K562 (cell line): ENCODE measurements at regions not wholly inside any gene's neighbourhood (a gene's known extent, or its start where the extent isn't known, plus 50 kb on each side); places are given as distances from the start of the nearest gene placed in this dataset.

Source experiments
- ATAC-seq: fragments of 200-7000 bp; cut with Tn5 transposase; 3 replicates; pipeline ENCODE4 v1.9.1; 2020; ENCODE audit warnings: moderate library complexity
- BruUV-seq: library from RNA; stranded (reverse); fragments of 400-500 nt; replicated peaks from 2 replicates; lab custom pipeline; 2021; lab: Mats Ljungman, UMichigan
- CTCF ChIA-PET: fragments of 300-600 bp; formaldehyde crosslinking; extraction: SDS; loops from one replicate; lab custom pipeline; 2021; ENCODE audit warnings: low intra/inter-chr PET ratio; lab: Yijun Ruan, JAX
- POLR2A ChIA-PET: fragments of 300-600, 350-650 bp; sonication (Branson Sonifier 250); formaldehyde crosslinking; extraction: SDS; loops from one replicate; lab custom pipeline; 2021; ENCODE audit warnings: antibody characterized with exemption, inconsistent platforms; lab: Yijun Ruan, JAX
- DNase-seq, 4 experiments: peaks; one replicate each; pipeline versions ENCODE4 v3.0.0 to v3.0.0-alpha.2; 2011 to 2018; ENCODE audit warnings: low spot score in 3 of 4, mixed read lengths in 3 of 4; ENCODE audit errors: extremely low read depth in 1 of 4
- FAIRE-seq: peaks from 2 replicates; lab custom pipeline; 2011; peaks lifted over from hg19 to GRCh38; lab: Jason Lieb, UNC
- H2AFZ ChIP-seq: 2 replicates; pipeline ENCODE4 v1.6.0; 2011; ENCODE audit warnings: low read depth, low read length, control low read depth, inconsistent platforms
- H3K27ac ChIP-seq: fragments of 200-600 bp; 3 replicates; pipeline ENCODE4 v1.8.0; 2011; ENCODE audit warnings: low read depth, mild to moderate bottlenecking, control low read depth, inconsistent platforms, low read length, moderate library complexity, mixed read lengths; ENCODE audit errors: extremely low read depth
- H3K27me3 ChIP-seq, 2 experiments: fragments of 300-600 bp in 1 of 2; 2 replicates in 1 of 2; 3 replicates in 1 of 2; pipeline versions ENCODE4 v1.6.0 to v1.8.0; 2011; ENCODE audit warnings: inconsistent platforms in 2 of 2, low read length in 2 of 2, mild to moderate bottlenecking in 1 of 2, mixed read lengths in 1 of 2, moderate library complexity in 1 of 2; ENCODE audit not compliant: control insufficient read depth in 2 of 2, insufficient read depth in 2 of 2
- H3K36me3 ChIP-seq: fragments of 300-600 bp; 3 replicates; pipeline ENCODE4 v1.8.0; 2011; ENCODE audit warnings: mild to moderate bottlenecking, low read length, inconsistent platforms; ENCODE audit not compliant: control insufficient read depth, insufficient read depth
- H3K4me1 ChIP-seq, 2 experiments: fragments of 200-600 bp in 1 of 2; replicated peaks in 1 of 2; 2 replicates in 1 of 2; 3 replicates in 1 of 2; pipeline versions ENCODE4 v1.5.1 to v1.8.0; 2011; ENCODE audit warnings: inconsistent platforms in 2 of 2, low read length in 2 of 2, mild to moderate bottlenecking in 1 of 2, mixed read lengths in 1 of 2, moderate library complexity in 1 of 2; ENCODE audit not compliant: control insufficient read depth in 2 of 2, insufficient read depth in 2 of 2
- H3K4me2 ChIP-seq: 2 replicates; pipeline ENCODE4 v1.6.1; 2011; ENCODE audit warnings: low read length, control low read depth, inconsistent platforms, mixed read lengths; ENCODE audit not compliant: insufficient read depth
- H3K4me3 ChIP-seq: fragments of 200-600 bp; sonication (generic), shearing (Covaris generic); 2 replicates; pipeline ENCODE4 v1.5.1; 2016; ENCODE audit warnings: control low read depth, inconsistent platforms
- H3K79me2 ChIP-seq: fragments of 200-600 bp; 3 replicates; pipeline ENCODE4 v1.8.0; 2011; ENCODE audit warnings: low read length, inconsistent platforms; ENCODE audit not compliant: control insufficient read depth, insufficient read depth
- H3K9ac ChIP-seq, 2 experiments: 2 replicates each; pipeline versions ENCODE4 v1.6.0 to v1.6.1; 2011; ENCODE audit warnings: low read depth in 2 of 2, low read length in 2 of 2, control low read depth in 1 of 2, inconsistent platforms in 1 of 2, mild to moderate bottlenecking in 1 of 2, mixed read lengths in 1 of 2; ENCODE audit not compliant: insufficient read depth in 1 of 2
- H3K9me1 ChIP-seq: one replicate; pipeline ENCODE4 v1.6.0; 2011; ENCODE audit warnings: inconsistent platforms, mild to moderate bottlenecking, low read length, moderate library complexity; ENCODE audit not compliant: control insufficient read depth, insufficient read depth
- H3K9me3 ChIP-seq: replicated peaks from 2 replicates; pipeline ENCODE4 v1.5.1; 2011; ENCODE audit warnings: low read depth, low read length, inconsistent platforms; ENCODE audit not compliant: control insufficient read depth, insufficient read depth
- H4K20me1 ChIP-seq: replicated peaks from 2 replicates; pipeline ENCODE4 v1.6.1; 2011; ENCODE audit warnings: low read length, inconsistent platforms, mixed read lengths; ENCODE audit not compliant: control insufficient read depth, insufficient read depth
- SNRNP70 ChIP-seq: fragments of 200-400 bp; formaldehyde crosslinking; optimal IDR thresholded peaks from 2 replicates; pipeline ENCODE3; 2017; ENCODE audit warnings: low read depth, low read length
- ZNF239 ChIP-seq: fragments of 250-450 bp; sonication (Bioruptor Pico); IDR thresholded peaks from 2 replicates; pipeline ENCODE4 v1.4.0; 2020; ENCODE audit warnings: mild to moderate bottlenecking
- WGBS: fragments of 100-300 bp; shearing (Covaris generic); methylation state at CpG from one replicate; pipeline ENCODE4 v1.1.6; 2016; ENCODE audit warnings: low coverage, mixed read lengths; ENCODE audit not compliant: insufficient coverage; ENCODE audit errors: missing lambda C conversion rate; 5-methylcytosine and 5-hydroxymethylcytosine counted together
- in situ Hi-C: fragments of 300-500 bp; cut with MboI; formaldehyde crosslinking; loops from 4 replicates; pipeline ENCODE4 v1.15.0; 2018; ENCODE audit warnings: inconsistent platforms, mixed read lengths
- intact Hi-C: fragments of 100-400 bp; cut with micrococcal nuclease; formaldehyde crosslinking; loops from 2 replicates; pipeline ENCODE4 v1.14.2; 2022
- TF ChIP-seq, protein P1 (sequence below), 2 experiments: fragments of 450-650 bp; conservative IDR thresholded peaks; 2 replicates each; pipeline ENCODE4 v1.6.1; 2017; ENCODE audit warnings: mild to moderate bottlenecking in 2 of 2, moderate library complexity in 2 of 2
- TF ChIP-seq, protein P2 (sequence below): fragments of 250-450 bp; sonication (Bioruptor Pico); IDR thresholded peaks from 2 replicates; pipeline ENCODE4 v1.8.0; 2021; ENCODE audit warnings: moderate library complexity, mild to moderate bottlenecking, inconsistent platforms

DNA sequence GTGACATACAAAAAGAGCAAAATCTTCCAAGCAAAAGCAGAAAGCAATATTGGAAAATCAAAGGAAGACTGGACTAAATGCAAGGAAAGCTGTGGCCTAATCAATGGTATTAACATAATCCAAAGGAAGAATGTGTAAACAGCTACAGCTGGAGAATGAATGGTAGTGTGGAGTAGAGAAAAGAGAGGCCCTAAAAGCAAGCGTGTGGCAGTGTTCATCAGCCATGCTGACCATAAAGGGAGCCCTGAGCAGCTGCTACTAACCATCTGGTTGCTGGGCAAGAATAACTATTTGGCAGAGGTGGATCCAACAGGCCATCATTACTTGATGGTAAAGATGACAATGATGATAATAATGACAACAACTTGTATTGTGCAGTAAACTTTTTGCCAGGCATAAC, 148.5 kb upstream of the BEND6 start:
- no peaks in the 10 kb centered on the region for H3K36me3 ChIP-seq
- FAIRE-seq = no peak

More for the DNA sequence above, 148.5 kb upstream of the BEND6 start:
- Histone ChIP-seq H3K27me3 (no peaks in the 10 kb centered on the region), H4K20me1 (peaks cover 5% of the 10 kb centered on the region; the same call in 1 of the 2 replicates), H3K9me3 (no peaks in the 10 kb centered on the region), H3K4me1 (no peaks in the 10 kb centered on the region), H3K9ac (no peak overlapping the region), H3K4me2 (no peak overlapping the region), H3K9me1 (no peaks in the 10 kb centered on the region), H3K79me2 (no peaks in the 10 kb centered on the region), H2AFZ (no peak overlapping the region), H3K4me3 (no peak overlapping the region), H3K27ac (no peak overlapping the region)
- WGBS = 20% methylated on average over 1 of the region's 1 CpG
- POLR2A ChIA-PET = interaction anchor here (0.6 kb wide), 1 partner anchor 264 kb away, joined by 4 read pairs; no protein-coding TSS in a partner anchor
- TF ChIP-seq ZNF239 (CRISPR knock-in tag) = no peak
- TF ChIP-seq, protein P1, sequence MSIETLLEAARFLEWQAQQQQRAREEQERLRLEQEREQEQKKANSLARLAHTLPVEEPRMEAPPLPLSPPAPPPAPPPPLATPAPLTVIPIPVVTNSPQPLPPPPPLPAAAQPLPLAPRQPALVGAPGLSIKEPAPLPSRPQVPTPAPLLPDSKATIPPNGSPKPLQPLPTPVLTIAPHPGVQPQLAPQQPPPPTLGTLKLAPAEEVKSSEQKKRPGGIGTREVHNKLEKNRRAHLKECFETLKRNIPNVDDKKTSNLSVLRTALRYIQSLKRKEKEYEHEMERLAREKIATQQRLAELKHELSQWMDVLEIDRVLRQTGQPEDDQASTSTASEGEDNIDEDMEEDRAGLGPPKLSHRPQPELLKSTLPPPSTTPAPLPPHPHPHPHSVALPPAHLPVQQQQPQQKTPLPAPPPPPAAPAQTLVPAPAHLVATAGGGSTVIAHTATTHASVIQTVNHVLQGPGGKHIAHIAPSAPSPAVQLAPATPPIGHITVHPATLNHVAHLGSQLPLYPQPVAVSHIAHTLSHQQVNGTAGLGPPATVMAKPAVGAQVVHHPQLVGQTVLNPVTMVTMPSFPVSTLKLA (conservative IDR thresholded peaks at IDR 0.05) = no peak
- no peak for TF ChIP-seq SNRNP70
- TF ChIP-seq, protein P2, sequence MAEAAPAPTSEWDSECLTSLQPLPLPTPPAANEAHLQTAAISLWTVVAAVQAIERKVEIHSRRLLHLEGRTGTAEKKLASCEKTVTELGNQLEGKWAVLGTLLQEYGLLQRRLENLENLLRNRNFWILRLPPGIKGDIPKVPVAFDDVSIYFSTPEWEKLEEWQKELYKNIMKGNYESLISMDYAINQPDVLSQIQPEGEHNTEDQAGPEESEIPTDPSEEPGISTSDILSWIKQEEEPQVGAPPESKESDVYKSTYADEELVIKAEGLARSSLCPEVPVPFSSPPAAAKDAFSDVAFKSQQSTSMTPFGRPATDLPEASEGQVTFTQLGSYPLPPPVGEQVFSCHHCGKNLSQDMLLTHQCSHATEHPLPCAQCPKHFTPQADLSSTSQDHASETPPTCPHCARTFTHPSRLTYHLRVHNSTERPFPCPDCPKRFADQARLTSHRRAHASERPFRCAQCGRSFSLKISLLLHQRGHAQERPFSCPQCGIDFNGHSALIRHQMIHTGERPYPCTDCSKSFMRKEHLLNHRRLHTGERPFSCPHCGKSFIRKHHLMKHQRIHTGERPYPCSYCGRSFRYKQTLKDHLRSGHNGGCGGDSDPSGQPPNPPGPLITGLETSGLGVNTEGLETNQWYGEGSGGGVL = no peak
- DNase-seq (no peak), ATAC-seq (no peak)
- no TSS peak for BruUV-seq
- in situ Hi-C loops = no loop called here
- CTCF ChIA-PET = no interaction called here
- intact Hi-C loops = no loop called here
